GM19463 (cell line): ENCODE measurements at regions not wholly inside any gene's neighbourhood (a gene's known extent, or its start where the extent isn't known, plus 50 kb on each side); places are given as distances from the start of the nearest gene placed in this dataset.

Source experiments
- ATAC-seq: cut with Tn5 transposase; IDR thresholded peaks from one replicate; pipeline ENCODE4 v1.9.1; 2021; ENCODE audit warnings: mild to moderate bottlenecking, moderate library complexity; ENCODE audit not compliant: unreplicated experiment

DNA sequence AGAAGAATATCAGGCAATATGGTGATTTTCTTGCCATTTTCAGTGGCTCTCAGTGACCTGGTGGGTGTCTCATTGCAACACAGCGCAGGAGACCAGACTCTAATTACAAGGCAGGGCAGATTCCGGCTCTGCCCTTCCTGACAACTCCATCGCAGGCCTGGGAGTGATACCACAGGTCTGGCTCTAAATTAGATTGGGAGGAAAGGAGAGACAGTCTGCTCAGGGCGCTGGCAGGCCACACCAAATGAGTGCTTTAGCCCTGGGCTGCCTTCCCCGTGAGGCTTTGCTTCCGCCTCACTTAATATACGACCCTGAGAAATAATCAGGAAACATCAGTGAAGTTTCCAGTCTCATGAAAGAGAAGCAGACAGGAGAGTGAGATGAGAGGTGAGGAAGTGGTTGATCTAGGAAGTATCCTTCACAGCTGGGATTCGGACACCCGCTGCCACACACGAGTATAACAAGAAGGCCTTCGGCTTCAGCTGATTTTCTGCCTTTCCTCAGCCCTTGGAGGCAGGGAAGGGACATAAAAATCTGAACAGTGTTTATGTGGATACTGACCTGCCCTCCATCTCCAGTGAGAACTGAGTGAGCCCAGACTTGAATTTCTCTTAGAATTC, 73.7 kb upstream of the PROK2 start:
- ATAC-seq = no peak

- ATAC-seq = no peak
These were observed 73.0 kb upstream of the PROK2 start for GRCh38 chr3:71857956-71858355.

- ATAC-seq = peak; percentile 44
These were observed 69.8 kb upstream of the PROK2 start for GRCh38 chr3:71854706-71855105.

- ATAC-seq = no peak
These were observed 69.1 kb upstream of the PROK2 start for GRCh38 chr3:71854096-71854495.

DNA sequence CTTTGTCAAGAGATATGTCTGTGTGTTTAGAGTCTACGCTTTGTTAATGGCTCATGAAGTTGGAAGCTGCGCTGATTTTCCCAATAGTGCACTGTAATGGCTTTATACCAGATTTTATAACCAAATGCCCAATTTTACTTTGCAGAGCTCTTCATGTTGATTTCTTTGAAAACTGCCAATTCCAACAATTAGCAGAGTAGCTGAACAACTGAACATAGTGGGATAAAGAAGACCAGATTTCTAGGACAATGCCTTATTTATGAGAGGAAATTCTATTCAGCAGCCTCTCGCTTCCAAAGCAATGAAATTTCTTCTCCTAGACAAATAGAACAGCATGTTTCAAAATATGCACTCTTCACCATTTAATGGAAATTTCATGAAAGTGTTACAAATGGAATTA, 66.9 kb upstream of the PROK2 start:
- no peak for ATAC-seq

DNA sequence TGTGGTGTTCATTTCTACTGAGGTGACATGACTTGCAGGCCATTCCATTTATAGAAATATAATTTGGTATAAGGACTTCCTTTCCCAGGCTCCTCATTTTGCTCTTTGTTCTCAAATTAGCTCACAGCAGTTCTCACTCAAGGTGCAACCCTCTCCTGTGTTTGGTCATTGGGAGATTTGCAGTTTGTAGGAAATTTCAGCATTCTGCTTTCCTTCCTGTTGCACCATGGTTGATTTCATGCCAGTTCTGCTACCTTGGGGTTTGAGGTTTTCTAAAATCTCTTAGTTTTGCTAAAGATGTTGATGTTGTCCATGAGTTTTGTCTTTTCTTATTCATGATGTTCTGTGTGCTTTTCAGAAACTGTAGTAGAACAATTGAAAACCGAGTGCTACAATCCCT, 65.7 kb upstream of the PROK2 start:
- no peak for ATAC-seq

- no peak for ATAC-seq
These were observed 64.7 kb upstream of the PROK2 start for GRCh38 chr3:71849681-71850080.

DNA sequence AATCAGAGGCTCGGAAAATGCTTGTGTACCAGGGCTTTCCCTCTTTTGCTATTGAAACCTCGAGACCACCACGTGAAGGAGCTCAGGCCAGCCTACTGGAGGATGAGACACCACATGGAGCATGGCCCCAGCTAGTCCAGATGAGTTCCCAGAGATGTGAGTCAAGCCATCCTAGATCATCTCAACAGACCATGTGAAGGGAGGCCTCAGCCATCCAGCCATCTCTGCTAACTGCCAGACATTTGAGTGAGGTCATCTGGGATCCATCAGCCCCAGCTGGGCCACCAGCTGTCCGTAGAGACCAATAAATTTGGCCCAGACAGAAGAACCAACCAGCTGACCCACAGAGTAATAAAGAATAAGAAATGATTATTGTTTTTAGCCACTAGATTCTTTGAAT, 62.8 kb upstream of the PROK2 start:
- no peak for ATAC-seq

GRCh38 chr3:71846185-71846584, 61.2 kb upstream of the PROK2 start:
- ATAC-seq = no peak

- ATAC-seq = no peak
These were observed 58.1 kb upstream of the PROK2 start for GRCh38 chr3:71843071-71843470.

GRCh38 chr3:71838406-71838805, 53.5 kb upstream of the PROK2 start:
- ATAC-seq = no peak
